ENCODE measurements at regions not wholly inside any gene's neighbourhood (a gene's known extent, or its start where the extent isn't known, plus 50 kb on each side); places are given as distances from the start of the nearest gene placed in this dataset.

DNA sequence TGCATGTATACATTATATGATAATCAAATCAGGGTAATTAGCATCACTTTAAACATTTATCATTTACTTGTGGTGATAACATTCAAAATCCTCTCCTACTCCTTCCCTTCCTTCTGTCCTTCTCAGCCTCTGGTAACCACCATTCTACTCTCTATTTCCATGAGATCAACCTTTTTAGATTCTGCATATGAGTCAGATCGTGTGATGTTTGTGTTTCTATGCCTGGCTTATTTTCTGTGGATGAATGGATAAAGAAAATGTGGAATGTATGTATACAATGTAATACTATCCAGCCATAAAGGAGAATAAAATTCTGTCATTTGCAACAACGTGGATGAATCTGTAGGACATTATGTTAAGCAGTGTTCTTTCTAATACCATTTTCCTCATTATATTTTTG is 123.9 kb downstream of the NAA11 start:
- TF ChIP-seq, protein P1, sequence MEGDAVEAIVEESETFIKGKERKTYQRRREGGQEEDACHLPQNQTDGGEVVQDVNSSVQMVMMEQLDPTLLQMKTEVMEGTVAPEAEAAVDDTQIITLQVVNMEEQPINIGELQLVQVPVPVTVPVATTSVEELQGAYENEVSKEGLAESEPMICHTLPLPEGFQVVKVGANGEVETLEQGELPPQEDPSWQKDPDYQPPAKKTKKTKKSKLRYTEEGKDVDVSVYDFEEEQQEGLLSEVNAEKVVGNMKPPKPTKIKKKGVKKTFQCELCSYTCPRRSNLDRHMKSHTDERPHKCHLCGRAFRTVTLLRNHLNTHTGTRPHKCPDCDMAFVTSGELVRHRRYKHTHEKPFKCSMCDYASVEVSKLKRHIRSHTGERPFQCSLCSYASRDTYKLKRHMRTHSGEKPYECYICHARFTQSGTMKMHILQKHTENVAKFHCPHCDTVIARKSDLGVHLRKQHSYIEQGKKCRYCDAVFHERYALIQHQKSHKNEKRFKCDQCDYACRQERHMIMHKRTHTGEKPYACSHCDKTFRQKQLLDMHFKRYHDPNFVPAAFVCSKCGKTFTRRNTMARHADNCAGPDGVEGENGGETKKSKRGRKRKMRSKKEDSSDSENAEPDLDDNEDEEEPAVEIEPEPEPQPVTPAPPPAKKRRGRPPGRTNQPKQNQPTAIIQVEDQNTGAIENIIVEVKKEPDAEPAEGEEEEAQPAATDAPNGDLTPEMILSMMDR (IDR thresholded peaks at IDR 0.05), result no peak
- TF ChIP-seq, protein P2, sequence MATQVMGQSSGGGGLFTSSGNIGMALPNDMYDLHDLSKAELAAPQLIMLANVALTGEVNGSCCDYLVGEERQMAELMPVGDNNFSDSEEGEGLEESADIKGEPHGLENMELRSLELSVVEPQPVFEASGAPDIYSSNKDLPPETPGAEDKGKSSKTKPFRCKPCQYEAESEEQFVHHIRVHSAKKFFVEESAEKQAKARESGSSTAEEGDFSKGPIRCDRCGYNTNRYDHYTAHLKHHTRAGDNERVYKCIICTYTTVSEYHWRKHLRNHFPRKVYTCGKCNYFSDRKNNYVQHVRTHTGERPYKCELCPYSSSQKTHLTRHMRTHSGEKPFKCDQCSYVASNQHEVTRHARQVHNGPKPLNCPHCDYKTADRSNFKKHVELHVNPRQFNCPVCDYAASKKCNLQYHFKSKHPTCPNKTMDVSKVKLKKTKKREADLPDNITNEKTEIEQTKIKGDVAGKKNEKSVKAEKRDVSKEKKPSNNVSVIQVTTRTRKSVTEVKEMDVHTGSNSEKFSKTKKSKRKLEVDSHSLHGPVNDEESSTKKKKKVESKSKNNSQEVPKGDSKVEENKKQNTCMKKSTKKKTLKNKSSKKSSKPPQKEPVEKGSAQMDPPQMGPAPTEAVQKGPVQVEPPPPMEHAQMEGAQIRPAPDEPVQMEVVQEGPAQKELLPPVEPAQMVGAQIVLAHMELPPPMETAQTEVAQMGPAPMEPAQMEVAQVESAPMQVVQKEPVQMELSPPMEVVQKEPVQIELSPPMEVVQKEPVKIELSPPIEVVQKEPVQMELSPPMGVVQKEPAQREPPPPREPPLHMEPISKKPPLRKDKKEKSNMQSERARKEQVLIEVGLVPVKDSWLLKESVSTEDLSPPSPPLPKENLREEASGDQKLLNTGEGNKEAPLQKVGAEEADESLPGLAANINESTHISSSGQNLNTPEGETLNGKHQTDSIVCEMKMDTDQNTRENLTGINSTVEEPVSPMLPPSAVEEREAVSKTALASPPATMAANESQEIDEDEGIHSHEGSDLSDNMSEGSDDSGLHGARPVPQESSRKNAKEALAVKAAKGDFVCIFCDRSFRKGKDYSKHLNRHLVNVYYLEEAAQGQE (IDR thresholded peaks at IDR 0.05; ENCODE audit: insufficient read depth in 1 of 2, low read depth in 2 of 2, low read length in 1 of 2), result no peak

Measured in Panc1 (cell line).